GM21515 (cell line): ENCODE measurements at regions not wholly inside any gene's neighbourhood (a gene's known extent, or its start where the extent isn't known, plus 50 kb on each side); places are given as distances from the start of the nearest gene placed in this dataset.
"Not testable (repeated sequence)": the region's sequence is repeated elsewhere in the genome, so short reads cannot be mapped to it uniquely, and the experiment has no call there.

Experiments
- ATAC-seq: cut with Tn5 transposase; IDR thresholded peaks from one replicate; pipeline ENCODE4 v1.9.1; 2021; ENCODE audit not compliant: unreplicated experiment

DNA sequence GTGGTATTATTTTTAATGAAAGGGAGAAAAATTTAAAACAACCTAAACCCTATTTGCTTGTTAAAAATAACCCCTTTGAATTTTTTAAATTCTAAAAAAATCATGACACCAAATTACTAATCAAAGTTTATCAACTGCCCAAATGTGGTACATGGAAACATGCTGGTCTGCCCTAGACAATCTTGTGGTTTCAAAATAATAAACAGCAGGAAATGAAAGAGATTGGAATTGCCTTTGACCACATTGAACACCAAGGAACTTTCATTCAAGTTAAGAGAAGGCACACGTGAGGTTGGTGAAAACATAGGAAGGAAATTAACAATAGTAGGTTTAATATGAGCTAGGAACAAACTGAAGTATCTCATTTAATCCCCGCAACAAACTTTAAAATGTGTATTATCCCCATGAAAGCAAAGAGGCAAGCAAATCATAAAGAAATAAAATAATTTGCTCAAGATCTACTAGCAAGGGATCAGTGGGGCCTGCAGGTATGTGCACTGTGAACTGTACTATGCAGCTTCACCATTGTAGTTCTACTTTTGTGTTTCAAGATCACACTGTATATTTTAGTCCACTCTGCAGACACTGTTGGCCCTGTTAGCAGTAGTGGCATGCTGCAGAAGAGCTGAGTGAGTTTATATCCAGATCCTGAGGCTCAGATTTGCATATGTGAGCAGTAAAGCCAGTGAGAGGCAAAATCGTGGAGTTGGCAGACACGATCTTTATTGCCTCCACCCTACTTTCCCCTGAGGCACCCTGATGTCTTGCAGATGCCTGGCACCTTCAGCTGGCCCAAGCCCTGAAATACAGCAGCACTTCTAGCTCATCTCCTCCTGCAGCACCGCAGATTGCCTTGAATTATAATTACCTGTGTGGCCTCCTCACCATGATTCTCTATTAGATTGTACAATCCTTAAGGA lies 157.8 kb upstream of the TENT5A start:
- ATAC-seq: no peak

DNA sequence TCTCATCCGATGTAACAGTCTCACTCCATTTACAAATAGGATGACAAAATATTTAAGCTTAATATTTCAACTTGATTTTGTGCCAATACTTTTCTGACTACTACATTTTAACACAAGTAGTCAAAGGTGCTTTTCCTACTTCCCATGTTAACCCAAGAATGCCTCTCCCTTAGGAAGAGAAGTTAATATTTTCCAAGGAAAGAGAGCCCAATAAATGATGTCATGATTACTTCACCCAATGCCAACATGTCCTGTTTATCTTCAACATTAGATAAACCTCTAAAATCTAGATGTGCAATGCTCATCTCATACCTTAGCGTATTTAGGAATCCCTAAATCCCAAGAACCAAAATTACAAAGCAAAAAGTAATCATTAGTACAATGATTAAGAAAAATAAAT lies 156.7 kb upstream of the TENT5A start:
- ATAC-seq: no peak

DNA sequence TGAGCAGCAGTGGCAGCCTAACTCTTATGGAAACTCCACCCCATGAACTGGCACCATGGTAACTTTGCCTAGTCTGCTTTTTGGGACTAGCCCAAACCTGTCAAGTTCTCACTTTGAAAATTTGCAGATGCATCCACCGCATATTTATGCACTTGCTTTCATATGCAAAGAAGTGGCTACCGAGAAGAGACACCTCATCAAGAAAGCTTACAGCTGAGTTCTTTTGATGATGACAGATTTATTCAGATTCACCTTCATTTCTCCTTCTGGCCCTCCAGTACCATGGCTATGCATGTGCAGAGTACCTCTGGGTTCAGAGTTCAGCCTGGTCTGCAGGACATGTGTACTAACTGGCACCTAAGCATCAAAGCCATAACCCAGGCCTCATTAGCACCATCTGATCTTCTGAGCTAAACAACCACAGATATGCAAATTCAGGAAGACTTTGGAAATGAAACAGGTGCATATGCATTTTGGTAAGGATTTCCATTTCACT lies 154.3 kb upstream of the TENT5A start:
- no peak for ATAC-seq

DNA sequence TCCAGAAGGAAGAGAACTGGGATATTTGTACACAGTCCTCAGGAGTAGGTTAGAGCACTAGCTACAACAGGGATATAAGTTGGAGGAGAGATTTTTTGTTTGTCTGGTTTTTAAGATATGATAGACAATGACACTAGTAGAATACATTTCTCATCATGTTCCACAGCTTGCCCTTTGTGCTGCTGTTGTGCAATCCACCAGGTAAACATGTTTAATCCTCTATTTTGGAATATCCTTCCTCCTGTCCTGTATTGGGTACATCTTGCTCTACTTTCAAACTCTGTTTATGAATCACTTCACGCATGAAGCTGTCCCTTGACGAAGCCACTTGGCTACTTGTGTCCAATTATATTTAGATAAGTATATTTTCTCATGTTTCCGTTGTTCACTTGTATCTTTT lies 153.6 kb upstream of the TENT5A start:
- ATAC-seq: no peak

DNA sequence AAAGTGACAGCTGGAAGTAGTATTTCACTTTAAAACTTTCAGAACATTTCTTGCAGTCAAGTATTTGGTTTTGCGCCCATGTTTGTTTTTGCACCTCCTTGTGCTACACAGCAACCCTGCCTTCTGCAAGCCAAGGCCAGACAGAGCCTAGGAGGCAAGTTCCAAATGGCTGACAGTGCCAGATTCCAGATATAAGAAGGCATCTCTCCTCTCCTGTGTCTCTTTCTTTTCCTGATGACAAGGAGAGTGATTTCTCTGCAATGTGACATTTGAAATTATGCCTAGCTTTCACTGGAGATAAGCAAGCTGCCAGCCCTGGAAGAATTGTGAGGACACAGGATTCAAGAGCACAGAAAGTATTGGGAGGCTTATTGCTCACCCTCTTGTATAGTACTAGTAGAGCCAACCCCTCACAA lies 149.1 kb upstream of the TENT5A start:
- ATAC-seq: no peak

DNA sequence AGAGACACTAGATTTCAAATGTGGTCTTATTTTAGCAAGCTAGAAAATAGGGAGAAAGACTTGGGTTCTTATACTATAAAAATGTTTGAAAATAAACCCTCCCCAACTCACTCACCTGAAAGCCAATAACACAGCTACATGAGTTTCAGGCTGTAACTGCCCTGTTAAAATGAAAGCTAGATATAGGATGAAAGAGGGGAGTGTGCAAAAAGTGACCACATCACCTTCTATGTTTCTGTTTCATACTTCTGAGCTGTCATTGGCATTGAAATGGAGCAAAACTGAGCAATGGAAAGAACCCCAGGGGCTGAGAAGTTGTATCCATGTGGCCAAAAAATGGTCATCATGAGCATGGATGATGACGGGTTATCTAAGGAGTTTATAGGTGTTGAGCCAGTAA lies 148.1 kb upstream of the TENT5A start:
- peak; percentile 72 for ATAC-seq

DNA sequence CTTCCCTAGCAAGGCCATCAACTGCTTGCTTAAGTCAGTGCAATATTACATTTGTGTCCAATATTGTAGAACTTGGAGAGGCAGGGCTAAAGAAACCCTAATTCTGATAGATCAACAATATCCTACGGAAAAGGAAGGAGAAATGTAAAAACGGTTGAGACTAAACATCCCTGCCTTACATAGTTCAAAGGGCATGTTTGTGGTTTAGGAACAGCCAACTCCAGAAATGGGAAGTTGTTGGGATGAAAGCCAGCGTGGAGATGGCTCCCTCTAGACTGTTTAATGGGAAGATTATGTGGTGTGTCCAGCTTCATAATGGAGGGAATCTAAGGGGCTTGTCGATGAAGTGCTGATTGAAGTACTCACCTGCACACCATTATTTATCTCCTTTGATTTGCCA lies 145.3 kb upstream of the TENT5A start:
- no peak for ATAC-seq

DNA sequence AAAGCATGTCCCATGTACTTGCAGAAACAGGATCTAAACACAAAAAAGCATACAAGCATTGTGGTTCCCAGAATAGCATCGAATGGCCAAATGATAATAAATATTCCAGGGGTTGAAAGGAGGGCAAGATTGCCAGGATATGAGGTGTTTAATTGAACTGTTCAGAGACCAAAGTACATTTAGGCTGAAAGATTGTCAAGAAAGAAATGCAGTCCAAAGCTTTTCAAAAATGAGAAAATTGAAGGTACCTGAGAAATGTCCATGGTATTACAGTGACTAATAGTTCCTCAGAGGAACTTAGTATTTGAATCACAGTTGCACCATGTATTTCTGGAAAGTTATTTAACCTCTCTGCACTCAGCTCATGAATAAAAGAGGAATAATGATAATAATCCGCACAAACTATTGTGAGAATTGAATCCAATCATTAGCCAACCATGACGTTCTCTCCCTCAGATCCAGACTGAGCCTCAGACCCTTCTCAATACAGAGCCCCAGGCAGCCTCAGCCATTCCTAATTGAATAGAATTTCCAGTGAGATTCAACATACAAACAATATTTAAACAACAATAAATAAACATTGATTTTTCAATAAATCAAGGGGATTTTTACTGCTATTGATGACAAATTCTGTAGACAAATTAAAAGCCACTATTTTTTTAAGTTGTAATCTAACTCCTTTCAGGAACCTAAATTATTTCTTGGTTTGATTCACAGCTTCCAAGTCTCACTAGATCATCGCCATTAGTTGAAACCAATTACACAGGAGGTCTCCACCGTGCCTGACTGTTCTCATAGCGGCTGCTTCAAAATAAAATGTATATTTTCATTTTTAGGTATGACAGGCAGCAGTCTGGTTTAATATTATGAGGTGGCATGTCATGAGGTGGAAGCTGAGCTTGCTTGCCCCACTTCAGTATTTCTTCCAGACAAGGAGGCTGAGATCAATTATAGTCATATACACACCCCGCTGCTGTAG lies 144.3 kb upstream of the TENT5A start:
- no peak for ATAC-seq

DNA sequence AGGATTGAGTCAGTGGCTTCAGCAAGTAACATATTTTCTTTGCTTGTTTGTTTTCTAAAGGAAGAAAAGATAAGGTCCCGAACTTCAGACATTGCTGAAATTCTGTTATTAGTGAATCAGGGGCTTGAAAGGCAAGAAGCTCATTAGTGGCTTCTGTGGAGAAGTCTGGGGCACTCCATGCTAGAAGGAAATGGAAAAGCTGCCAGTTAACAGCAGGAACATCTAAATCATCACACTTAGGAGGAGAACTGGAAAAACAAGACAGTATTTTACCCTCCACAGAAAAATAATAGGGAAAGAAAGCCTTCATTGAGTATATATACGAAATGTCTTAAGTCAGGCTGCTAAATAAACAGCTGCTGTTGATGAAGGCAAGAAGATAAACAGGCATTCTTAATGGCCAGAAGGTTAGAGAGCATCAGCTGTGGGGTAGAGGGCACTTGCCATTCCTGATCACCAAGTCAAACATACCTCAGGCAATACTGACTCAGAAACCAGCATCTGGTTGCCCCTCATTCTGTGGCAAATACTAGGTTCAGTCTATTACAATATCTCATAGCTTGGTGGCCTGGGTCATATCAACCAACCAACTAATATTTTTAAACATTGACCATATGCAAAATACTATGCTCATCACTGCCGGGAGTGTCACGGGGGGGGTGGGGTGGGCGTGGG lies 143.2 kb upstream of the TENT5A start:
- ATAC-seq: no peak

DNA sequence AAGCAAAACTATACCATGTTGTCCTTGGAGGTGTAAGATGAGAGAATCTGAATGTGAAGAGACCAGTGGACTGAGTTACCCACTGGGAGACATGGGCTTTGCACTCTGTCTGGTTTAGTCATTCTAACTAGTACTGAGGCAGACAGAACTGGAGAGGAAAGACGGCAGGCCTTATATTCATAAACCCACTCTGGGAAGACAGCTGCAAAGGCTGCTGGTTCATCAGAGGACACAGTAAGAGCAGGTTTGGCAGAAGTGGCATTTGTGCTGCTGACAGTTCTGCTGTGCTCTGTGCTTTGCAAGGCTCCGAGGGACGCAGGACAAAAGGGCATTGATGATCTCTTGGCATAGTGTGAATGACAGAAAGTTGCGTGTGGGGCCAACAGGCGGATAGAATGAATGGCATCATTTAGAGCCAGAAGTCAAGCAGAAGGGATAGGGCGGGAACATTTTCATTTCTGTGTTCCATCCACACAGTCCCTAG lies 142.3 kb upstream of the TENT5A start:
- no peak for ATAC-seq

DNA sequence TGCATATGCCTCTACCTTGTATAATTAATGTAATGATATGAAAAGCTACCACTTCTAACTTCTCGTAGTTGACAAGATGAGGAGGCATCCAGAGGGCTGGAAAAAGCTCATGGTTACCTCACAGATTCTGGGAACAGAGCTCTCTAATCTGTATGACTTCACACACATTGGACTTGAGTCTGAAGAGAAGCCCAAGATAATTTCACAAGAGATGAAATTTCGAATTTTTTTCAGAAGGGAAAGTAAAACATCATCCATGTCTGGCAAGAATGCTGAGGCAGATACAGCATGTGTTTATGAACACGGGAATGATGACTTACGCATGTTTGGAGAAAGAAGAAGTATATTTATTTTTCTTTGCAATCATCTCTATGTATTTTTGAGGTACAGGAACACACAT lies 141.8 kb upstream of the TENT5A start:
- ATAC-seq: no peak

DNA sequence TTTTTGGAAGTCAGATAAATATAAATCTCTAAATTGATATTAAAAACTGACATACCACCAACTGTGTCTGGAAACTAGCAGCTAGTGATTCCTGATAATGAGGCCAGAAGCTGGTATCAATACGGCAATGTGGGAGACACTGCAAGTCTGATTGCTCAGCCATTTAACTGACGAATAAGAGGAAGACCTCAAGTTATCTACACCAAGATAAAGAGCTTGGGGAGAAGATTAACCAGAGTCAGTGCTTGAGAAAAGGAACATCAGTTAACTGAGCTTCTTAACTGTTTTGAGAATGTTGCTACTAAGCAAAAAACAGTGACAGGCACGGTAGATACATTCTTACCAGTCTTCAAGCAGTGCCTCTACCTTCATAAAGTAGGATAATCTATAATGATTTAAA lies 140.4 kb upstream of the TENT5A start:
- no peak for ATAC-seq

DNA sequence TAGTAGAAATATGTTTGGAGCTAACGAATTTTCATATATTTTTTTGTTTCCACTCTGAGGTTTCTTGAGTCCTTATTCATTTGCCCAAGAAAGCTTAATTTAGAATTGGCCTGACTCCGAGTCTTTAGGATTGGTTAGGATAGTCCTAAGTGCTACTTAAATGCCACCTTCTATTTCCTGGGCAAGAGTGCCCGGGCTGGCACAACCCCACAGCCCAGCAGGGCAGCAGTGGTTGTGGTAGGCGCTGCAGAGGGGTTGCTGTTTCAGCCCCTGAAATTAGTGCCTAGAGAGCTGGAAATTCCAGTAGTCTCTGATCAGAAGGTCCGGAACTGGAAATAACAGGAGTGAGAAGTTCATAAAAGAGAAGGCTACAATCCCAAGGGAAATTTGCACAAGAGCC lies 139.4 kb upstream of the TENT5A start:
- no peak for ATAC-seq

DNA sequence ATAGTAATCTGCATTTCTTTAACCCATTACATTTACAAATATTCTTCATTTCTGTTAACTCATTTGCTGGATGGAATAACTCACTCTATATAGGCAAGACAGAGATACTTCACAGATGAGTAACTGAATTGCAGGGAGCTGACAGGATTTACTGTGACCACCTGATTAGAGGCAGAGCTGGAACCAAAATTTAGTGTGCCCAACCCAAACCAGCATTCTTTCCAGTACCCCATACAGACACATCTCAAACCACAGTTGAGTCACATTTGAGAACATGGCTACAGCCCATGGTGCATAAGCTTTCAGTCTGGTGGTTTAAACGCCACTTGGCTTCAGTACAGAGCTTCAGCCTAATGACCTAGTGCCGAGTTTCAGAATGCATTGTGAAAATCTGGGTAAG lies 138.4 kb upstream of the TENT5A start:
- ATAC-seq: no peak

DNA sequence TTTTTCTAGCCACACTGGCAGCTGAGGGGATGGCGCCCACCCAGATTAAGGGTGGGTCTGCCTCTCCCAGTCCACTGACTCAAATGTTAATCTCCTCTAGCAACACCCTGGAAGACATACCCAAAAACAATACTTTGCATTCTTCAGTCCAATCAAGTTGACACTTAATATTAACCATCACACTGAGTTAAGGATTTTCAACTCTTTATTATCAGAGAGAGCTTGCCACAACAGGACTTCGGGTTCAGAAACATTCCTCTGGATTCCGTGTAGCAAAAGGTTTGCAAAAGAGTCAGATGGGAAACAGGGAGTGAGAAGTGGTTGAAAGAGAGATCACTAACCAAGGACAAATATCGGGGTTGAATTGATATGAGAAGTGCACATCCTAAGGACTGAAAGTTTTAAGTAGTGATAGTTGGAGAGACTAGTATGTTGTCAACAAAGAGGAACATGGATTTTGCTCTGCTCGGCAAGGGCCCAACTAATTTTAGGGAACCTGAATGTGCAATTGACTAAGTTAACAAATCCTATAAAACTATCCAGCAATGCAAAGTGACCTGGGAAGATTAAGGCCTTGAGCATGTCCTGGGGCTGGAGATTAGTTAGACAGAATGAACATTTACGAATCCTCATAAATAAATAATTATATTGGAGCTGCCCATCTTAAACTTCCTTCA lies 137.0 kb upstream of the TENT5A start:
- no peak for ATAC-seq

DNA sequence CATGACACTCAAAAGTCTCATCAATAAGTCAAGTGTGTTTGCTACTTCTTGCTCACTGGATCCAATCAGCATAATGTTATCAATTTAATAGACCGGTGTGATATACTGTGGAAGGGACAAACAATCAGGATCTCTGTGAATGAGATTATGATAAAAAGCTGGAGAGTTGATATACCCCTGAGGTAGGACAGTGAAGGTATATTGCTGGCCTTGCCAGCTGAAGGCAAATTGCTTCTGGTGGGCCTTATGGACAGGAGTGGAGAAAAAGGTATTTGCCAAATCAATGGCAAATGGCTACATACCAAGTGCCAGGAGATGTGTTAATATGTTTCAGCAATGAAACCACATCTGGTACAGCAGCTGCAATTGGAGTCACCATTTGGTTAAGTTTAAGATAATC lies 134.4 kb upstream of the TENT5A start:
- not testable (repeated sequence) for ATAC-seq

DNA sequence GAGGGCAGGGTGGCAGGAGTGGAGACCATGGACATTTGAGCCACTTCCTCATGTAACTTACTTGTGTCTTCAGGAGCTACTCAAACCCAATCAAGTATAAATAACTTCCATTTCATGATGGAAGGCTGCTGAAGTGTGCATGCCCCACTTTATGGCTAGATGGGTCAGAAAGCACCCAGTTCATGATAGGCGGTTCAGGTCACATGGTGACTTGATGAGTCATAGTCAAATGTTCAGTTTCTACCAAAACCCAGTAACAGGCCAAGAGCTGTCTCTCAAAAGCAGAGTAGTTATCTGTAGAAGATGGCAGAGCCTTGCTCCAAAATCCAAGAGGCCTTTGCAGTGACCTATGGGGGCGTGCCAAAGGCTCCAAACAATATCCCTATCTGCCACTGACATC lies 133.7 kb upstream of the TENT5A start:
- no peak for ATAC-seq

DNA sequence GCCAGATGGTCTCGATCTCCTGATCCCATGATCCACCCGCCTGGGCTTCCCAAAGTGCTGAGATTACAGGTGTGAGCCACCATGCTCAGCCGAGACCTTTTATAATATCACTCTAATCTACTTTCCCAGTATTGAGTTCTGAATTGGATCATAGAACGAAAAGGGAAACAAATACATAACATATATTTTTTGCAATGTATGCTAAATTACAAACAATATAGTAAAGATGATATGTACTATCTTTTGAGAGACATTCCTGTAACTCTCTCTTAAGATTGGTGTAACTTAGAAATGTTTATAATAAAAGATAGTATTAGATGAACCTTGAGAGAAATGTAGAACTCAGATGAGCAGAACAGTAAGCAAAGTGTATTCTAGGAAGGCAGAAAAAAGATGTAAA lies 129.2 kb upstream of the TENT5A start:
- ATAC-seq: no peak

DNA sequence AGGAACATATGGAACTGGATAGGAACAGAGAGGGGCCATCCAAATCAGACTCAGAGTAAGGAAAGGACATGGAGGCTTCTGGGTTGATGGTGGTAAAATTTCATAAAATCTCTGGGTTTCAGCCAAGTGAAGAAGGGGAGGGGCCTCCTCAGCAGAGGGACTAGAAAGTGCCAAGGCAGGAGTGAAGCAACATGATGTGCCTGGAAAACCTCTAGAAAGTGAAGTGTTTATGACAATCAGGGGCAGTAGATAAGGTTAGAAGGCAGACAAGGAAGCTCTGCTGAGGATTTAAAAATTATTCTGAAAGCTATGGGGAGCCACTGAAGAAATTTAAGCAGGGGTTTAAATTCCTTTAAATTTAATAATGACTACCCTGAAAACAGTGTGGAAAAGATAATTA lies 126.0 kb upstream of the TENT5A start:
- ATAC-seq: no peak

DNA sequence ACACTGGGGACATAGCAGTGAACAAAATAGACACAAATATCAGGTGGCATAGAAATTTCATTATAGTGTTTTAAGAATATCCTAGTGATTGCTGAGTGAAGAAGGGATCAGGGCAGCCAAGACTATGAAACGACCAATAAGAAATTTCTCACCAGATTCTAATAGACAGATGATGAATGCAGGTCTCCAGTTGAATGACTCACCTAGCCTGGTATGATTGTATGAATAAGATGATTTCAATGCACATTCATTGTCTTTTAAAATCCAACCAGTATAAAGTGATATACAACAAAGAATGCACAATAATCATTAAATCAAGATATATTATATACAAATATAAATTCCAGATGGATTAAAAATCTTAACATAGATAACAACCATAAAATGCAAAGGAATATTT lies 124.5 kb upstream of the TENT5A start:
- ATAC-seq: no peak
